NAMALWA (cell line): ENCODE measurements at regions not wholly inside any gene's neighbourhood (a gene's known extent, or its start where the extent isn't known, plus 50 kb on each side); places are given as distances from the start of the nearest gene placed in this dataset.

Source experiments
- DNase-seq: peaks from one replicate; pipeline ENCODE4 v3.0.0-alpha.2; 2015; ENCODE audit warnings: low spot score

DNA sequence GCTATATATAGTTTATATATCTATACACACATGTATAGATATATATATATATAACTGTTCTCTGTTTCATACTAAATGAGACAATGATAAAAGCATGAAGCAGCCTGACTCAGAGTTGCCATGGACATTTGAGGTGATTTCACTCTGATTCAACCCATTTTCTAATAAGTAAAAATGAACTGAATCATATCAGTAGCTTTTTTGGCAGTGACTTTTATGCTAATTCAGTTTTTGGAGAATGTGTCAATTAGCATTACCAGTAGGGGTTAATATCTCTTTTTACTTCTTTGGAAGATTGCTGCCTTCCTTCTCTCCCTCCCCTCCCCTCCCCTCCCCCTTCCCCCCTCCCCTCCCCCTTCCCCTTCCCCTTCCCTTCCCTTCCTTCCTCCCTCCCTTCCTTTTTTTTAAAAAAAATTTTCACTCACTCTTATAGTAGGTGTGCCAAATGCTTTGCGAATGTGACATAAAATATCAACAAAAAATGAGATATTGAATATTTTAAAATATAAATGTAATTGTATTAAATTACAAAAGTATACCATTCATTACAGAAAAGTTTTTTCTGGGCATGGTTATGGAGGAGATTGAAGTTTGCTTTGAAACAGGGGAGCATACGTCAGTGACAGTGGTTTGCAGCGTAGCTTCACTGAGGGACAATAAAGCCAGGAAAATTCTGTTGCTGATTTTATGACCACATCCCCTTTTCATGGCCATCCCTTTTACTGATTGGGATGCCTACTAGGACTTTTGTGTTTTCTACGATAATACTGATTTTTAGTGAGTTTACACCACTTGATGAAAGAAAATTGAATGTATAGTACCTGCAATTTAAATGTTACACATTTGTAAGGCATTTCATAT, 64.0 kb upstream of the KLF6 start:
- no peak for DNase-seq

DNA sequence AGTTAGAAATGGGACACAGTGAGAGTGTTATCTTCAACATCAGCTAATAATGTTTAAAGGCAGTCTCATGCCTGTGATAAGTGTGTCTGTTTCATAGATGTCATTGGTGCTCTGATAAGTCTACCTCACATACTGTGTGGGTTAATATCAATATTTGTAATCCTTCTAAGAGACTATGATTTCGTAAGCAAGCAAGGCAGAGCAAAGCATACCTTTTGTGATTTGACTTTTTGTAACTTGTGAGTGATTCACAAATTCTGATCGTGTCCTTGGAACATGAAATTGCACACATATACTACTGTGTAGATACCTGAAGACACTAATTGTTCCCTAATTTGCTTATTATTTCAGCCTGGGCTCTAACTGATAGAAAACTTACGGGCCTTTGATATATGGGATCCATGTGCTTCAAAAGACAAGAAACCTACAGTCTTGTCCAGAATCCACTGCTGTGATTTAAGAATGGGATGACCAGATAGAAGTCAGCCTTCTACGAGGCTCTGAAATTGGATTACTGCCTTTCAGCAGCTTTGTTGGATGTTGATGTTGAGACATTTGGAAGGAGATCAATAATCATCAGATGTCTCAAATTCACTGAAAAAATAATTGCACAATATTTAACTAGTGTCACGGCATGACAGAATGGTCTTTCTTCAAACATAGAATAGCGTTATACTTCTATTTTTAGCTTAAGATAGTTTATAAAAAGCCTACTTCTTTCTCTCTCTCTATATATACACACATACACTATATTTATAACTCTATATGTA, 63.2 kb upstream of the KLF6 start:
- no peak for DNase-seq

DNA sequence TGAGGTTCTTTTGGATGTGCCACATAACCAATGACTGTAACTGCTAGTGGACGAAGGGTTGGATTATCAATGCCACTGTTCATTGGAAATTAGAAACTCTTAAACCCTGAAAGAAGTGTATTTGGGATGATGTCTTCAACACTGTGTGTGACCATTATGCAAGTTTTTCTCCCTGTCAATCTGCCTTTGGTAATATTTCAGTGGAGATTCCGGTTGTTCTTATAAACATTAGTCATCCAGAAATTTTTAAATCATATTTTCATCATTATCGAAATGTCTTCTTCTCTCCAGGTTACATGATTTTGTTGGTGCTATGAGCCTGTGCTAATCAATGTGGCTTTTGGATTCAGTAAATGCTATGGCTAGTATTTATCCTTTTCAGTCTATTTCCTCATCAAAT, 61.7 kb upstream of the KLF6 start:
- no peak for DNase-seq

DNA sequence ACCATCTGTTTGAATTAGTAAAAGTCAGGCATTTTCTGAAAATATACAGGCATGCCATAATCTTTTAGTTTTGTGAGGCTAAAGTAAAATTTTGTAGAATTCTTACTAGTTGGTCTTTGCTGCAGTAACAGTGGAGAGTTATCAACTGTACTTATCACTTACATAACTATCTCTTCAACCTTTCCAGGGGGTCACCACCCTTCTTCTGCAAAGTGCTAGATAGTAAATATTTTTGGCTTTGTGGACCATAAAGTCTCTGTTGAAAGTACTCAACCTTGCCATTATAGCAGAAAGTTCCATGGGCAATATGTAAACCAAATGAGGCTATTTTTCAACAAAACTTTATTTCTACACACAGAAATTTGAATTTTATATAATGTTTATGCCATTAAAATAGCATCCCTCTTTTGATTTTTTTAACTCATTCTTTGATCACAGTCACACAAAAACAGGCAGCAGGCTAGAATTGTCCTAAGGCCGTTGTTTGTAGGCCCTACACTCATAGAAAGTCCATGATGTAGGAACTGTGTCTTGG, 59.5 kb upstream of the KLF6 start:
- no peak for DNase-seq

DNA sequence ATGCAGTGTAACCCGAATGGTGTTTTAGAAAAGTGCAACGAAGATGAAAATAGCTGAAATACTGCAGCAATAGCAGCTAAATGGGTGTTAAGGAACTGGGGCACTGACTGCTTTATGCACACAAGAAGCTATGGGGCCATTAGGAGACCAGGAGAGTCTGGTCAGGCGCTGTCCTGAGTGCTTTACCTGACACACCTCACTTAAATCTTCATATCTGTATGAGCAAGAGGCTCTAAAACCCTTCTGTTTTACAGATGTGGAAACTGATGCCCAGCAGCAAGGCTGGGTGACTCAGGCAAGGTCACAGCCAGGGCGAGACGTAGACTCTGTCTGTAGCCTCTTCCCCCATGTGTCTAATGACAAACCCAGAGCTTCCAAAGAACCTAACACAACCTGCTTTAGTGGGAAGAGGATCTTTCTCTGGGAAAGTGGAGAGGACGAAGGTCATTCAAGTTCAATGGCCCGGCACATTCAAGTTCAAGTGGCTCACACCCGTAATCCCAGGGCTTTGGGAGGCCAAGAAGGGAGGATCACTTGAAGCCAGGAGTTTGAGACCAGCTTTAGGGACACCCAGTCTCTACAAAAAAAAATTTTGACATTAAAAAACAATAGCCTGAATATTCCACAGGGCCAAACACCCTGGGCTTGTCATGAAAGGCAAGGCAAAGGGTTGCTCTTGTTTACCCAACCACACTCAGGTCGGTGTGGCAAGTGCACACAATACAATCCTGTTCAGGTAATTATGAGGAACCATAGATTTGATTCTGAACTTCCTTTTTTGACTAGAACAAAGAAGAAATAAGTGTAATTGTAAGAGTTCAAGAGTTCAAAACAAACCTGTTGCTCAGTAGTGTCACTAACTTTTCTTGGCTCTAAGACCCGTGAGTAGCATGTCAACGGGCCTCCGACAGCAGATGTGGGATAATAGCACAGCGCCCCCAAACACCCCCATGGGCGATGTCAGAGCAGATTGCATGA, 53.7 kb upstream of the KLF6 start:
- no peak for DNase-seq

DNA sequence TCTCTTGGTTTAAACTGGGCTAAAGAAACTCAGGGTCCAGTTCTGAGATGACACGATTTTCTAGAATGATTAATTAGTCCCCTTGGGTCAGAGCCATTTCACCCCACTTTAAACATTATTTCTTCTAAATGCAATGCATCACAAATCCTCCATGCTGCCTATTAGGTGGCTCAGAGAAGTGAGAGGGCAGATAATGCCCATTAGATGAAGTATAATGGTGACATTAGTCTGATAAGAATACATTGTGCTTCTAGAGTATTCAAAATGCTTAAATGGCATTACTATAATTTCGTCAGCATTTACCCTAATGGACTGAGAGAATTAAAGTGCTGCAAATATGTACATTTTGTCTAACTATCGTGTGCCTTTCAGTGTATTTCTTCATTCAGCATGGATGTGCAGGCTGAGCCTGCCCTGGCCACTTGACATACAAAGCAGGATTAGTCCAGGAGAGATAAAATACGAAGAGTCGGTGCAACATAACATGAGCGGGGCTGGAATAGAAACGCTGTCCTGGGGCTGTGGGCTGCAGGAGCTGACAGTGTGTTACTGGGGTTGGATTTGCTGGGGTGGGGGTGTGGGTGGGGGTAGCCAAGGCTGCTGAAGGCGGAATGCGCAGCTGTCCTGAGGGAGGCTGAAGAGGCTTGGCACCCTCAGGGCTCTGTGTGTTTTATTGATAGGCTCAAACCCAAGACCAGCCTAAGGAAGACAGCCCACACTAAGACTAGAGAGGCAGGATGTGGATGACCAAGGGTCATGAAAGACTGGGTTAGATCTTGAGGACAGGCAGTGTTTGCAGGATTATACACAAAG, 52.8 kb upstream of the KLF6 start:
- no peak for DNase-seq

DNA sequence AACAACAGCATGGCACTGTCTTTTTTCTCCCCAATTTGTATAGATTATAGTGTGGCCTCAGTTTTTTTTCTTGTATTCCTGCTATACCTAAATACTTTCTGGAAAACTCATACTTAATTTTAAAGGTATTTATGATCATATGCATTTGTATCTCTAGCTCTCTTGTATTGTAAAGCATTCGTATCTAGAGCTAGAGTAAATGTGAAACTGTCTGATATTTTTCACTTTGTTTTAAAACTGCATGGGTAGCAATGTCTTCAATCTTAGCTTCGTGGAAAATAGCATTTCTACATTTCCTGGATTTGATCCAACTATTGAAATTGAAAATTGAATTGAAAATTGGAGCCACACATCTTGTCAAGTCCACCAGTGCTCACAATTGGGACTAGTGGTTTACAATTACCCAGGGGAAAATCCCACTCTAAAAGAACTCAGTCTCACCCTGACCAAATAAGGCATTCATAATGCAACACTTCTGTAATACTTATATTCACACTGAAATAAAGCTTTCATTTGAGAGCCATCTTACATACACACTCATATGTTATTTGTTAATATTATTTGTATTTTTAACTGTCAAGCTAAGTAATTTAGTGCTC, 51.3 kb upstream of the KLF6 start:
- DNase-seq = no peak

DNA sequence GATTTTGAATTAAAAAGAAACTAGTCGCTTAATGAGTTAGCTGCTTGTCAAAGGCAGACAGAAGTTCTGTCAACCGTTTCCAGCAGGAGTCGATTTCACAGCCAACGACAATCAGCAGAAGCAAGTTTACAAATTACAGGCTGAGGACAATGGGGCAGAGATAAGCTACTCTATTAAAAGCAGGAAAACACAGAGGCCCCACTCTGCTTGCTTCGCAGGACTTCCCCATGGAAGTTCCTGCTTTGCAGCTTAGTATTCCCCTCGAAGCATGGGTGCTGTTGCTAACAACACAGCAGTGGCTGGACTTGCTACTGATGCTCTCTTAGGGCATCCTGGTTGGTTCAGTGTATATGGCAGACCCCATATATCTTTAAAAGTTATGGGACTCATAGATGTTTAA, 50.8 kb upstream of the KLF6 start:
- DNase-seq = no peak

DNA sequence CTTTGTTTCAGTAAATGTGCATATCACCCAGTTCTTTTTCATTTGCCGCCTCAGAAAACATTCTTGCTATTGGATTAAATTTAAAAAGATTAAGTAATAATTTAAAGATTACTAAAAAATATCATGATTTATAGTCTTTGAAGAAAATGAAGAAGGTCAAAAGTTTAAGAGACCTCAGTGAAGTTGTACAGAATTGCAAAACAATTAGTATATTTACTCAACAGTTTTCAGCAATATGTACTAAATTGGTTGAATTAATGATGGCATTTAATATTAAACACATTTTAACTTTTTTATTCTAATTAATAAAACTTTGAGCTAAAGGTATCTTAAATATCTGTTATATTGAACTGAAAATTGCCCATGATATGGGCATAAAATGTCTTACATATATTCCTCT, 49.9 kb upstream of the KLF6 start:
- no peak for DNase-seq
